ENCODE measurements at regions not wholly inside any gene's neighbourhood (a gene's known extent, or its start where the extent isn't known, plus 50 kb on each side); places are given as distances from the start of the nearest gene placed in this dataset.

DNA sequence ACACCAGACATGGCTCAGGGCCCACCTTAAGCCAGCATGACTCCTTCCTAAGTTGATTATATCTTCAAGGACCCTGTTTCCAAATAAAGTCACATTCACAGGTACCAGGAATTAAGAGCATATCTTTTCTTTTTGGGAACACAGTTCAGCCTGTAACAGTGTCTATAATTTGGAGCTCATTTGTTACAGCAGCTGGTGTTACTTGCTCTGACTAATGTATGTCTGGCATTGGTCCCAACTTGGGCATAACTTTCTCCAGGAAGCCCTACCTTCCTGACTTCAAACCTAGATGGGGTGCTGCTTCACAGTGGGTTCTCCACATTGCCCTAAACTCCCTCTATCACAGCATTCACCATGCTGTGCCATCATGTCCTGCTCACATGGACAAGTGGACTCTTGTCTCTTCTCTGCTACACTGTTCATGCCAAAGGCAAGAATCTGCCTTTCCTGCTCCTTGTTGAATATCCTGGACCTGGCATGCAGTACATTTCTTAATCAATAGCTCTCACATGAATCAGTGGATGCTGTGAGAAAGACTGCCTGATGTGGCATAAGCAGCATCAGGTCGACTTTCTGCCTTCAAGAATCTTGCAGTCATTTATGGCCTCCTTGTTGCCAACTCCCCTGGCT lies 117.4 kb upstream of the FOXA2 start:
- TF ChIP-seq, protein P1, sequence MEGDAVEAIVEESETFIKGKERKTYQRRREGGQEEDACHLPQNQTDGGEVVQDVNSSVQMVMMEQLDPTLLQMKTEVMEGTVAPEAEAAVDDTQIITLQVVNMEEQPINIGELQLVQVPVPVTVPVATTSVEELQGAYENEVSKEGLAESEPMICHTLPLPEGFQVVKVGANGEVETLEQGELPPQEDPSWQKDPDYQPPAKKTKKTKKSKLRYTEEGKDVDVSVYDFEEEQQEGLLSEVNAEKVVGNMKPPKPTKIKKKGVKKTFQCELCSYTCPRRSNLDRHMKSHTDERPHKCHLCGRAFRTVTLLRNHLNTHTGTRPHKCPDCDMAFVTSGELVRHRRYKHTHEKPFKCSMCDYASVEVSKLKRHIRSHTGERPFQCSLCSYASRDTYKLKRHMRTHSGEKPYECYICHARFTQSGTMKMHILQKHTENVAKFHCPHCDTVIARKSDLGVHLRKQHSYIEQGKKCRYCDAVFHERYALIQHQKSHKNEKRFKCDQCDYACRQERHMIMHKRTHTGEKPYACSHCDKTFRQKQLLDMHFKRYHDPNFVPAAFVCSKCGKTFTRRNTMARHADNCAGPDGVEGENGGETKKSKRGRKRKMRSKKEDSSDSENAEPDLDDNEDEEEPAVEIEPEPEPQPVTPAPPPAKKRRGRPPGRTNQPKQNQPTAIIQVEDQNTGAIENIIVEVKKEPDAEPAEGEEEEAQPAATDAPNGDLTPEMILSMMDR (IDR thresholded peaks at IDR 0.05): no peak
- TF ChIP-seq POLR2A (IDR thresholded peaks at IDR 0.05): no peak

Measured in heart left ventricle (tissue), 13 donors.